Activated CD4-positive, alpha-beta T cell treated with anti-CD3 and anti-CD28 coated beads, Interleukin-2, amount 10 ng/mL, durations not matched to agents 24 days and 14 days (primary cell): ENCODE measurements at regions not wholly inside any gene's neighbourhood (a gene's known extent, or its start where the extent isn't known, plus 50 kb on each side); places are given as distances from the start of the nearest gene placed in this dataset.
"Not testable (repeated sequence)": the region's sequence is repeated elsewhere in the genome, so short reads cannot be mapped to it uniquely, and the experiment has no call there.

ENCODE experiments used
- DNase-seq: peaks from one replicate; pipeline ENCODE4 v3.0.0; 2022
- H3K27ac Mint-ChIP-seq: one replicate; pipeline ENCODE4 v1.8.0; 2022; ENCODE audit warnings: mild to moderate bottlenecking, mixed read lengths
- H3K27me3 Mint-ChIP-seq: one replicate; pipeline ENCODE4 v1.8.0; 2022; ENCODE audit warnings: mixed read lengths
- H3K36me3 Mint-ChIP-seq: one replicate; pipeline ENCODE4 v1.8.0; 2022; ENCODE audit warnings: low read depth, mild to moderate bottlenecking, mixed read lengths
- H3K4me1 Mint-ChIP-seq: one replicate; pipeline ENCODE4 v1.8.0; 2021; ENCODE audit warnings: mixed read lengths
- H3K4me3 Mint-ChIP-seq: one replicate; pipeline ENCODE4 v1.8.0; 2022; ENCODE audit warnings: mild to moderate bottlenecking, moderate library complexity, mixed read lengths
- H3K9me3 Mint-ChIP-seq: one replicate; pipeline ENCODE4 v1.8.0; 2021; ENCODE audit warnings: mixed read lengths
- intact Hi-C: fragments of 100-400 bp; cut with micrococcal nuclease; formaldehyde crosslinking; loops from one replicate; pipeline ENCODE4 v1.15.1; 2023

GRCh38 chr10:23529625-23530024 lies 90.8 kb downstream of the OTUD1 start:
- no peaks in the 10 kb centered on the region for H3K27me3 Mint-ChIP-seq
- DNase-seq = no peak
- peaks cover 13% of the 10 kb centered on the region for H3K4me1 Mint-ChIP-seq
- no peak overlapping the region for H3K4me3 Mint-ChIP-seq
- H3K27ac Mint-ChIP-seq = no peak overlapping the region
- intact Hi-C loops = loop anchor here (1.0 to 5.0 kb wide), 3 partner anchors 82 to 214 kb away; no protein-coding TSS in a partner anchor
- no peaks in the 10 kb centered on the region for H3K36me3 Mint-ChIP-seq
- H3K9me3 Mint-ChIP-seq = peaks cover 4% of the 10 kb centered on the region

GRCh38 chr10:23530079-23530478 lies 91.2 kb downstream of the OTUD1 start:
- no peaks in the 10 kb centered on the region for H3K27me3 Mint-ChIP-seq
- peaks cover 4% of the 10 kb centered on the region for H3K9me3 Mint-ChIP-seq
- no peak overlapping the region for H3K4me3 Mint-ChIP-seq
- DNase-seq = no peak
- intact Hi-C loops = loop anchor here (1.0 to 5.0 kb wide), 3 partner anchors 83 to 215 kb away; no protein-coding TSS in a partner anchor
- peaks cover 14% of the 10 kb centered on the region for H3K4me1 Mint-ChIP-seq
- no peak overlapping the region for H3K27ac Mint-ChIP-seq
- H3K36me3 Mint-ChIP-seq = no peaks in the 10 kb centered on the region

DNA sequence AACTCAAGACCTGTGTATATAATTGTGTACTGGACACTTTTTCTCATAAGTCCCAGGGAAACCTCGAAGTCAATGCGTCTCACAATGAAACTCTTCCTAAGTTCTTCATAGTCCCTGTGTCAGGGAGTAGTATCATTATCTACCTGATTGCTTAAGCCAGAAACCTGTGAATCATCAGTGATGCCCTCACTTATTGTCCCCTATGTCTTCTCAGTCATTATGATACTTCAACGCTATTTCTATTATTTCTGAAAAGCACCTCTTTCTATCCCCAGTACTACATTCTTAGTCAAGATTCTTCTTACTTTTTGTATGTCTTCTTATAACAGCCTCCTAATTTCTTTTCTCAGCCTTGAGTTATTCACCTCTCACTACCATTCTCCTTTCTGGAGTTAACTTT lies 94.3 kb downstream of the OTUD1 start:
- Mint-ChIP-seq H3K4me1 (peaks cover 29% of the 10 kb centered on the region), H3K27ac (peak overlapping the region; percentile 1), H3K36me3 (no peaks in the 10 kb centered on the region), H3K9me3 (peaks cover 9% of the 10 kb centered on the region), H3K27me3 (no peaks in the 10 kb centered on the region), H3K4me3 (no peak overlapping the region)
- no peak for DNase-seq
- intact Hi-C loops = loop anchor here (5.0 kb wide), 2 partner anchors 86 to 169 kb away; no protein-coding TSS in a partner anchor

DNA sequence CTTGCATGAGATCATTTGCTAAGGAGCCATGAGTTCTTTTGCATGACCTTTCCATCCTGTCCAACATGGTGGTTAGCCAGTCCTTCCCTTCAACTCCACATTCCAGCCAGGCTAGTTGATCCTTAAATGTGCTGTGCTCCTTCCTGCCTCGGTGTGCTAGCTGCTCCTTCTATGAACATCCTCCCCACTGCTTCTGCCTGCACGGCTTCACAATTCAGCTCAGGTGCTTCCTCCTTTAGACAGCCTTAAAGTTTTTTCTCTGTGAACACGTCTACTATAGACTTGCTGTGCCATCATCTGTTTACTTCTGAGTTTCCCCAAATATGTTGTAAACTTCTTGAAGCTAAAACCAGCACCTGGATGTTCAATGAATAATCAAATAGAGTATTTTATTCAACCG lies 95.5 kb downstream of the OTUD1 start:
- intact Hi-C loops = loop anchor here (5.0 kb wide), 2 partner anchors 87 to 168 kb away; no protein-coding TSS in a partner anchor
- Mint-ChIP-seq H3K9me3 (peaks cover 15% of the 10 kb centered on the region), H3K27me3 (no peaks in the 10 kb centered on the region), H3K4me3 (peak overlapping the region; percentile 22), H3K4me1 (peaks cover 34% of the 10 kb centered on the region), H3K36me3 (peaks cover 7% of the 10 kb centered on the region), H3K27ac (peak overlapping the region; percentile 71)
- no peak for DNase-seq

DNA sequence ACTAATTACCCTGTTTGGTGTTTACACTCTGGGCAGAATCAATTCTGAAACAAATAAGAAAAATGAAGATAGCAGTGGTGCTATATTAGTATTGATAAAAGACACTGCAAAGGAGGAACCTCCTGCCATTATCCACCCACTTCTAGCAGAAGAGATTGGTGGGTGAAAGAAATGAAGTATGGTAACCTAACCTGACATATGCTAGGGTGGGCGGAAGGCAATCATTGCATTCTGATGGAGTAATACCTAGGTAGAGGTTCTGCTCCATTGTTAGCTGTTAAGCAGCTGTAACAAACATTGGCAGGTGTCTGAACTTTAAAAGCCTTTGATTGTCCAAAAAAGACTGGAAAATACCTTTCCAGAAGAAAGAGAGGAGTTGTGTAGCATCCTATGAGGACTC lies 95.9 kb downstream of the OTUD1 start:
- intact Hi-C loops = loop anchor here (5.0 kb wide), 2 partner anchors 87 to 168 kb away; no protein-coding TSS in a partner anchor
- H3K9me3 Mint-ChIP-seq = peaks cover 19% of the 10 kb centered on the region
- H3K4me1 Mint-ChIP-seq = peaks cover 38% of the 10 kb centered on the region
- no peak overlapping the region for H3K4me3 Mint-ChIP-seq
- H3K27ac Mint-ChIP-seq = peak overlapping the region; percentile 71
- DNase-seq = no peak
- H3K27me3 Mint-ChIP-seq = no peaks in the 10 kb centered on the region
- peaks cover 11% of the 10 kb centered on the region for H3K36me3 Mint-ChIP-seq

DNA sequence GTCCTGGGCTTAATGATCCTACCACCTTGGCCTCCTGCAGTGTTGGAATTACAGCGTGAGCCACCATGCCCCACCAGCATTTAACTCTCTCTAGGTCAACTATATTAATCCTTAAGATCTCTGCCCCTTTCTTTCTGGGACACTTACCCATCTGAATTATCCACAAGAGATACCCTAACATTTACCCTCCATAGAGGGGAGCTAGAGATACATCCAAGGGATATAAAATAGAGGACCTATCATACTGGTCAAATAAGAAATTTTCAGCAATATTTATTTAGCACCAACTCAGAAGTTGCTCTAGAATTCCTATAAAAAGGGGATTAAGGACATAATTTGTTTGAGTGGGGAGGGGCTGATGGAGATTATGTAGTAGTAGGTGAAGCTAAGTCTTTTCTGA lies 96.5 kb downstream of the OTUD1 start:
- Mint-ChIP-seq H3K27ac (no peak overlapping the region), H3K27me3 (no peaks in the 10 kb centered on the region), H3K9me3 (peaks cover 19% of the 10 kb centered on the region), H3K4me3 (no peak overlapping the region), H3K4me1 (peaks cover 44% of the 10 kb centered on the region), H3K36me3 (peaks cover 11% of the 10 kb centered on the region)
- no peak for DNase-seq
- intact Hi-C loops = no loop called here

- Mint-ChIP-seq H3K36me3 (peaks cover 11% of the 10 kb centered on the region), H3K9me3 (peaks cover 19% of the 10 kb centered on the region), H3K27me3 (no peaks in the 10 kb centered on the region), H3K27ac (no peak overlapping the region), H3K4me3 (no peak overlapping the region), H3K4me1 (peaks cover 38% of the 10 kb centered on the region)
- DNase-seq = no peak
- intact Hi-C loops = no loop called here
Measured at GRCh38 chr10:23538968-23539367, 100.1 kb downstream of the OTUD1 start.

- Mint-ChIP-seq H3K4me1 (peaks cover 30% of the 10 kb centered on the region), H3K9me3 (peaks cover 15% of the 10 kb centered on the region), H3K27ac (peak overlapping the region; percentile 16), H3K36me3 (peaks cover 11% of the 10 kb centered on the region), H3K27me3 (no peaks in the 10 kb centered on the region), H3K4me3 (no peak overlapping the region)
- intact Hi-C loops = no loop called here
- peak; percentile 61 for DNase-seq
Measured at GRCh38 chr10:23540401-23541030, 101.6 kb downstream of the OTUD1 start.

GRCh38 chr10:23543691-23544380 lies 105.0 kb downstream of the OTUD1 start:
- no peak for DNase-seq
- intact Hi-C loops = no loop called here
- H3K4me3 Mint-ChIP-seq = no peak overlapping the region
- peaks cover 2% of the 10 kb centered on the region for H3K27me3 Mint-ChIP-seq
- H3K9me3 Mint-ChIP-seq = peaks cover 13% of the 10 kb centered on the region
- peaks cover 16% of the 10 kb centered on the region for H3K4me1 Mint-ChIP-seq
- H3K27ac Mint-ChIP-seq = no peak overlapping the region
- H3K36me3 Mint-ChIP-seq = peaks cover 7% of the 10 kb centered on the region

DNA sequence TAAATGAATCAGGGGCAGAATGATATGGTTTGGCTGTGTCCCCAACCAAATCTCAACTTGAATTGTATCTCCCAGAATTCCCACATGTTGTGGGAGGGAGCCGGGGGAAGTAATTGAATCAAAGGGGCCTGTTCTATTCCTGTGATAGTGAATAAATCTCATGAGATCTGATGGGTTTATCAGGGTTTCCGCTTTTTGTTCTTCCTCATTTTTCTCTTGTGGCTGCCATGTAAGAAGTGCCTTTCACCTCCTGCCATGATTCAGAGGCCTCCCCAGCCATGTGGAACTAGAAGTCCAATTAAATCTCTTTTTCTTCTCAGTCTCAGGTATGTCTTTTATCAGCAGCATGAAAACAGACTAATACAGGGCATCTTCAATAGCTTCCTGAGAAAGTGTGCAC lies 107.0 kb downstream of the OTUD1 start:
- H3K27ac Mint-ChIP-seq, H3K27me3 Mint-ChIP-seq, DNase-seq, intact Hi-C loops, H3K4me3 Mint-ChIP-seq, H3K9me3 Mint-ChIP-seq, H3K36me3 Mint-ChIP-seq, H3K4me1 Mint-ChIP-seq: not testable (repeated sequence)

- Mint-ChIP-seq H3K9me3 (peaks cover 6% of the 10 kb centered on the region), H3K4me3 (no peak overlapping the region), H3K27ac (peak overlapping the region; percentile 45), H3K36me3 (no peaks in the 10 kb centered on the region), H3K27me3 (no peaks in the 10 kb centered on the region), H3K4me1 (peaks cover 8% of the 10 kb centered on the region)
- intact Hi-C loops = no loop called here
- no peak for DNase-seq
Measured at GRCh38 chr10:23556727-23557440, 118.0 kb downstream of the OTUD1 start.

DNA sequence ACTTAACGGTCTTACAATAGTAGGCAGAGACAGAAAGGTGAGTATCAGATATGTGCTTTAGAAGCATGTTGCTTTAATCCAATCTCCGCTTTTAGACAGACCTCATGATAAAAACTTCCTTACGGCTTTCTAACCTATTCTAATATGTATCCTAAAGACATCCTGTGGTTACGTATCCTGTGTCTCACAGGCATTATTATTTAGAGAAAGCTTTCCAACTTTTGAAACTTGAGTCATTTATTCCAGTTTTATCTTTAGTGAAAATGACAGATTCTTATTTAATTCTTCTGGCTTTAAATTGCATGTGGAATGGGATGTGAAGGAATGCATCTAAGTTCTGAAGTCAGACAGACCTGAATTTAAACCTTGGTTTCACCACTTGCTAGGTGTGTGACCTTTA lies 118.9 kb downstream of the OTUD1 start:
- no peak overlapping the region for H3K4me3 Mint-ChIP-seq
- peaks cover 8% of the 10 kb centered on the region for H3K4me1 Mint-ChIP-seq
- no peak for DNase-seq
- intact Hi-C loops = no loop called here
- H3K36me3 Mint-ChIP-seq = no peaks in the 10 kb centered on the region
- no peaks in the 10 kb centered on the region for H3K27me3 Mint-ChIP-seq
- H3K27ac Mint-ChIP-seq = no peak overlapping the region
- peaks cover 6% of the 10 kb centered on the region for H3K9me3 Mint-ChIP-seq

DNA sequence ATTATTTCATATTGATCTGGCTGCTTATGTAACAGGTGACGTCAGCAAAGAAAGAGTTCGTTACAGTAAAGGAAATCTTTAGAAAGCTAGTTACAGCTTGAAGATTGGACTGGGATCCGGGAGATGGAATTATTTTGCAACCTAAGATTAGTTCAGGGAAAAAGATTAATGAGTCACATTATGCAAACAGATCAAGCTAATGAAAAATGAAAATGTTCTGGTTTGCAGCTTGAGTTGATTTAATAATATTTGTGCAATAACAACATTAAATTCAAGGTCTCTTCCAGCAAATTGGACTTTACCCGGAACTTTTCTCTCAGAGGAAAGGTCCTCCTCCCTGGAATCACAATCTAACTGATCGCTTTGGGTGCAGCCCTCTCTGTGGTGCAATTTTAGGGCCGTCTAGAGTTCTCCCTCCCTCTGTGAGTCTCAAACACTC lies 119.5 kb downstream of the OTUD1 start:
- intact Hi-C loops = no loop called here
- DNase-seq = no peak
- H3K4me3 Mint-ChIP-seq = no peak overlapping the region
- no peaks in the 10 kb centered on the region for H3K36me3 Mint-ChIP-seq
- no peak overlapping the region for H3K27ac Mint-ChIP-seq
- H3K27me3 Mint-ChIP-seq = no peaks in the 10 kb centered on the region
- H3K9me3 Mint-ChIP-seq = peaks cover 6% of the 10 kb centered on the region
- peaks cover 8% of the 10 kb centered on the region for H3K4me1 Mint-ChIP-seq

DNA sequence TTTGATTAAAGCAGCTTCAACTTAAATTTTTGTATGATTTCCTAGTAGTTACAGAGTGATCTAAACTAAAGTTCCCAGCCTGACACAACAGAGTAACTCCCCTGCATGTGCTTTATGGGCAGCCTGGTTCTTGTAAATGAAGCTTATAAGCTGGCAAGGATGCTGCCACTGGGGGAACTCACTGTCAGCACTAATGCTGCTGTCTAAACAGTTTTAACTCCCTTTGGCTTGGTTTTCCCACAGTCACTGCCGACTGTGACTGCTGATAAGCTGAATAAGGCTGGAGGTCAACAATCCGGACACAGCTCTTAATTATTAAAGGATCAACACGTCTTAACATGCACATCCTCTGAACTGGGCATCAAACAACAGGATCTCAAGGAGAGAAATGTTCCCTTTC lies 130.1 kb downstream of the OTUD1 start:
- no peaks in the 10 kb centered on the region for H3K4me1 Mint-ChIP-seq
- H3K36me3 Mint-ChIP-seq = no peaks in the 10 kb centered on the region
- H3K27ac Mint-ChIP-seq = no peak overlapping the region
- H3K27me3 Mint-ChIP-seq = no peaks in the 10 kb centered on the region
- H3K4me3 Mint-ChIP-seq = no peak overlapping the region
- intact Hi-C loops = no loop called here
- no peak for DNase-seq
- H3K9me3 Mint-ChIP-seq = peaks cover 18% of the 10 kb centered on the region
